Naive thymus-derived CD4-positive, alpha-beta T cell (primary cell): ENCODE measurements at regions not wholly inside any gene's neighbourhood (a gene's known extent, or its start where the extent isn't known, plus 50 kb on each side); places are given as distances from the start of the nearest gene placed in this dataset.
A peak's percentile ranks its signal among the peaks of the same experiment; 100 is the strongest.

ENCODE experiments used
- ATAC-seq: fragments of 150-1000 bp; cut with Tn5 transposase; 2 replicates; pipeline ENCODE4 v1.10.0; 2021; ENCODE audit warnings: mild to moderate bottlenecking, moderate library complexity
- CTCF ChIA-PET: fragments of 350-600 bp; sonication (Branson Sonifier 250); formaldehyde crosslinking; loops from one replicate; lab custom pipeline; 2021; ENCODE audit warnings: antibody characterized with exemption; lab: Charles Lee
- POLR2A ChIA-PET: fragments of 350-600 bp; sonication (Branson Sonifier 250); formaldehyde crosslinking; loops from one replicate; lab custom pipeline; 2021; ENCODE audit warnings: antibody characterized with exemption, inconsistent platforms; lab: Charles Lee
- DNase-seq, 9 donors: peaks; one replicate each; pipeline versions ENCODE4 v3.0.0 to v3.0.0-alpha.2; 2020 to 2022; ENCODE audit warnings: mixed read lengths in 1 of 9
- H3K27ac ChIP-seq: one replicate; pipeline ENCODE4 v1.7.0; 2013; ENCODE audit warnings: mild to moderate bottlenecking, low read depth, low read length, moderate library complexity
- H3K27me3 ChIP-seq, 2 donors: one replicate each; pipeline ENCODE4 v1.7.0; 2013; ENCODE audit warnings: low read length in 2 of 2, mild to moderate bottlenecking in 2 of 2, moderate library complexity in 2 of 2; ENCODE audit not compliant: control insufficient read depth in 2 of 2, insufficient read depth in 2 of 2
- H3K36me3 ChIP-seq, 3 experiments: 1 replicate in 2 of 3; 2 replicates in 1 of 3; pipeline ENCODE4 v1.7.0; 2013; ENCODE audit warnings: low read length in 3 of 3, mild to moderate bottlenecking in 3 of 3, moderate library complexity in 1 of 3; ENCODE audit not compliant: insufficient read depth in 3 of 3, control insufficient read depth in 2 of 3
- H3K4me1 ChIP-seq, 2 donors: one replicate each; pipeline ENCODE4 v1.7.0; 2013; ENCODE audit warnings: low read length in 2 of 2, mild to moderate bottlenecking in 2 of 2, moderate library complexity in 1 of 2; ENCODE audit not compliant: control insufficient read depth in 2 of 2, insufficient read depth in 2 of 2
- H3K4me3 ChIP-seq: 2 replicates; pipeline ENCODE4 v1.7.0; 2013; ENCODE audit warnings: mild to moderate bottlenecking, low read length
- H3K9me3 ChIP-seq, 3 experiments: 1 replicate in 2 of 3; 2 replicates in 1 of 3; pipeline ENCODE4 v1.7.0; 2013; ENCODE audit warnings: low read length in 3 of 3; ENCODE audit not compliant: control insufficient read depth in 2 of 3
- H3K27ac Mint-ChIP-seq, 9 donors: one replicate each; pipeline ENCODE4 v1.8.0; 2020 to 2022; ENCODE audit warnings: mixed read lengths in 9 of 9, mild to moderate bottlenecking in 8 of 9, moderate library complexity in 5 of 9, inconsistent platforms in 2 of 9
- H3K27me3 Mint-ChIP-seq, 5 donors: one replicate each; pipeline ENCODE4 v1.8.0; 2021 to 2022; ENCODE audit warnings: mixed read lengths in 5 of 5, mild to moderate bottlenecking in 1 of 5
- H3K36me3 Mint-ChIP-seq, 5 donors: one replicate each; pipeline ENCODE4 v1.8.0; 2020 to 2022; ENCODE audit warnings: mixed read lengths in 5 of 5, mild to moderate bottlenecking in 3 of 5, inconsistent platforms in 1 of 5
- H3K4me1 Mint-ChIP-seq, 7 donors: one replicate each; pipeline ENCODE4 v1.8.0; 2020 to 2022; ENCODE audit warnings: mixed read lengths in 7 of 7, mild to moderate bottlenecking in 3 of 7, inconsistent platforms in 1 of 7
- H3K4me3 Mint-ChIP-seq, 10 donors: one replicate each; pipeline ENCODE4 v1.8.0; 2020 to 2022; ENCODE audit warnings: mild to moderate bottlenecking in 10 of 10, mixed read lengths in 10 of 10, moderate library complexity in 6 of 10, inconsistent platforms in 2 of 10
- H3K9me3 Mint-ChIP-seq, 11 donors: one replicate each; pipeline ENCODE4 v1.8.0; 2020 to 2022; ENCODE audit warnings: mixed read lengths in 11 of 11, mild to moderate bottlenecking in 4 of 11, inconsistent platforms in 1 of 11, moderate library complexity in 1 of 11
- intact Hi-C, 2 donors: fragments of 100-400 bp; cut with micrococcal nuclease; formaldehyde crosslinking; loops; one replicate each; pipeline ENCODE4 v1.15.1; 2023

DNA sequence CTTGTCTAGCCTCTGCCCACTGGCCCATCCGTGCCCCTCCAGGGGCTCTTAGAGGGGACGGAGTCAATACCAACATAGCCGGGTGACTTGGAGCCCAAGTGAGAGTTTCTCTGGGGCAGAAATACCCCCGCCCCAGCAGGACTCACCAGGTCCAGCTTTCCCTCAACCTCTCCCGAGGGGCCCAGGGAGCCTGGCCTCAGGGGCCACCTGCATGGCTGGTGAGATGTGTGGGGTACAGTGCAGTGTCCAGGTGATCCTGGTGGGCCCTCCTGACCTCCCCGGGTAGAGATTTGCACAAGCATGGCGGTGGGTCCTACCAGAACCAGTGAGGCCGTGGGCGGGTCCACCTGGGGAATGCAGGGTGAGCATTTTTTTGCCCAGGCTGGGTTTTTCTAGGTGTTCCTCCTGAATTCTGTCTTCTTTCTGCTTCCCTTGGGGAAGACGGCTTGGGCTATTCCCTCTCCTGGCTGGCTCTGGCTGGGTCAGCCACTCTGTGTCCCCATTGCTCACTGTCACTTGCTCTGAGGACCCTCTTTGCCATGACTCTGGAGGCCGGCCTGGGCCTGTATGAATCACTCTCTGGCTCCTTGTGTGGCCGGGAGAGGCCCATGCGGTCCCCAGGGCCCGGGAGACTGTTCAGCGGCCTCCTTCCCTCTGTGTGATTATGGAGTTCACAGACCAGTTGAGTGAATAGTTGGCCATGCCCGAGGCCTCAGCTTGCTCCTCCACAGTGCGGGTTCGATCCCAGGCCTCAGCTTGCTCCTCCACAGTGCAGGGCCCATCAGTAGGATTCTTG, 71.0 kb upstream of the NKX1-1 start:
- ATAC-seq (no peak), DNase-seq (no peak)
- Histone ChIP-seq H3K4me3 (no peak overlapping the region), H3K9me3 (peaks cover 0 to 16% (median 0%) of the 10 kb centered on the region in 3 experiments), H3K36me3 (no peaks in the 10 kb centered on the region), H3K27ac (no peak overlapping the region), H3K4me1 (no peaks in the 10 kb centered on the region), H3K27me3 (no peaks in the 10 kb centered on the region)
- POLR2A ChIA-PET, result no interaction called here
- peaks cover 0 to 5% (median 0%) of the 10 kb centered on the region in 5 donors for H3K36me3 Mint-ChIP-seq
- H3K27me3 Mint-ChIP-seq, result peaks cover 4 to 23% (median 19%) of the 10 kb centered on the region in 5 donors
- no peaks in the 10 kb centered on the region for H3K4me1 Mint-ChIP-seq
- no peak overlapping the region for H3K4me3 Mint-ChIP-seq
- no peak overlapping the region for H3K27ac Mint-ChIP-seq
- CTCF ChIA-PET, result no interaction called here
- peaks cover 0 to 37% (median 17%) of the 10 kb centered on the region in 11 donors for H3K9me3 Mint-ChIP-seq
- intact Hi-C loops, result no loop called here

DNA sequence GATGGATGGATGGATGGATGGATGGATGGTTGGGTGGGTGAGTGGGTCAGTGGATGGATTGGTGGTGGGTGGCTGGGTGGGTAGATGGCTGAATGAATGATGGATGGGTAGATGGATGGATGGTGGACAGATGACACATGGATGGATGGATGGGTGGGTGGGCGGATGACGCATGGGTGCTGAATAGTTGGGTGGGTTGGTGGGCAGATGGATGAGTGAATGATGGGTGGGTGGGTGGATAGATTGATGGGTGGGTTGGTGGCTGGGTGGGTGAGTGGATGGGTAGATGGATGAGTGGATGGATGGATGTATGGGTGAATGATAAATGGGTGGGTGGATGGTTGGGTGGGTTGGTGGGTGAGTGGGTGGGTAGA, 69.9 kb upstream of the NKX1-1 start:
- H3K4me1 ChIP-seq, result no peaks in the 10 kb centered on the region
- POLR2A ChIA-PET, result no interaction called here
- no peak overlapping the region for H3K4me3 ChIP-seq
- no peak overlapping the region for H3K27ac ChIP-seq
- no peak for ATAC-seq
- H3K36me3 ChIP-seq, result no peaks in the 10 kb centered on the region
- Mint-ChIP-seq H3K36me3 (peaks cover 0 to 5% (median 0%) of the 10 kb centered on the region in 5 donors), H3K4me3 (no peak overlapping the region), H3K9me3 (peaks cover 0 to 25% (median 13%) of the 10 kb centered on the region in 11 donors), H3K27me3 (peaks cover 4 to 23% (median 19%) of the 10 kb centered on the region in 5 donors), H3K4me1 (no peaks in the 10 kb centered on the region), H3K27ac (no peak overlapping the region)
- intact Hi-C loops, result no loop called here
- no peak for DNase-seq
- H3K9me3 ChIP-seq, result peaks cover 0 to 16% (median 0%) of the 10 kb centered on the region in 3 experiments
- CTCF ChIA-PET, result no interaction called here
- no peaks in the 10 kb centered on the region for H3K27me3 ChIP-seq

DNA sequence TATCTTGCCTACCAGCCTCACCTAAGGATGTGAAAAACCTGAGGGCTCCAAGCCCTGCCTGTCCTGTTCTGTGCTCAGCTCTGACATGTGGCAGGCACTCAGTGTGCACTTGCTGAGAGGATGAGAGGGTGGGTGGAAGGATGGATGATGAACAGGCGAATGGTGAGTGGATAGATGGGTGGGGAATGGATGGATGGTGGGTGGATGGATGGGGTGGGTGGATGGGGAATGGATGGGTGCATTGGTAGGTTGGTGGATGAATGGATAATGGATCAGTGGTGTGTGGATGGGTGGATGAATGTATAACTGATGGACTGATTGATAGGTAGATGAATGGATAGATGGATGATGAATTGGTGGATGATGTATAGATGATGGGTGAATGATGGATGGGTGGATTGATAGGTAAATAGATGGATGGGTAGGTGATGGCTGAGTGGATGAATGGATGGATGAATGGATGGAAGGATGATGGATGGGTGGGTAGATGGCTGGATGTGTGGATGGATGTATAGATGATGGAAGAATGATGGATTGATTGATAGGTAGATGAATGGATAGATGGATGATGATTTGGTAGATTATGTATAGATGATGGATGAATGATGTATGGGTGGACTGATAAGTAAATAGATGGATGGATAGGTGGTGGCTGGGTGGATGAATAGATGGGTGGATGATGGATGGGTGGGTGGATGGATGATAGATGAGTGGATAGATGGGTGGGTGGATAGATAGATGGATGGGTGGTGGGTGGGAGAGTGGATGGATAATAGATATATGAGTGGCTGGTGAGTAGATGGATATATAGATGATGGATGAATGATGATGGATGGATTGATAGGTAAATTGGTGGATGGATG, 69.3 kb upstream of the NKX1-1 start:
- DNase-seq (no peak), ATAC-seq (no peak)
- Mint-ChIP-seq H3K4me3 (no peak overlapping the region), H3K9me3 (peaks cover 0 to 19% (median 9%) of the 10 kb centered on the region in 11 donors), H3K36me3 (peaks cover 0 to 5% (median 0%) of the 10 kb centered on the region in 5 donors), H3K4me1 (no peaks in the 10 kb centered on the region), H3K27ac (no peak overlapping the region), H3K27me3 (peaks cover 4 to 24% (median 18%) of the 10 kb centered on the region in 5 donors)
- Histone ChIP-seq H3K9me3 (peaks cover 0 to 10% (median 0%) of the 10 kb centered on the region in 3 experiments), H3K4me3 (no peak overlapping the region), H3K27me3 (no peaks in the 10 kb centered on the region), H3K4me1 (no peaks in the 10 kb centered on the region), H3K27ac (no peak overlapping the region), H3K36me3 (no peaks in the 10 kb centered on the region)
- ChIA-PET CTCF (no interaction called here), POLR2A (no interaction called here)
- intact Hi-C loops, result no loop called here

DNA sequence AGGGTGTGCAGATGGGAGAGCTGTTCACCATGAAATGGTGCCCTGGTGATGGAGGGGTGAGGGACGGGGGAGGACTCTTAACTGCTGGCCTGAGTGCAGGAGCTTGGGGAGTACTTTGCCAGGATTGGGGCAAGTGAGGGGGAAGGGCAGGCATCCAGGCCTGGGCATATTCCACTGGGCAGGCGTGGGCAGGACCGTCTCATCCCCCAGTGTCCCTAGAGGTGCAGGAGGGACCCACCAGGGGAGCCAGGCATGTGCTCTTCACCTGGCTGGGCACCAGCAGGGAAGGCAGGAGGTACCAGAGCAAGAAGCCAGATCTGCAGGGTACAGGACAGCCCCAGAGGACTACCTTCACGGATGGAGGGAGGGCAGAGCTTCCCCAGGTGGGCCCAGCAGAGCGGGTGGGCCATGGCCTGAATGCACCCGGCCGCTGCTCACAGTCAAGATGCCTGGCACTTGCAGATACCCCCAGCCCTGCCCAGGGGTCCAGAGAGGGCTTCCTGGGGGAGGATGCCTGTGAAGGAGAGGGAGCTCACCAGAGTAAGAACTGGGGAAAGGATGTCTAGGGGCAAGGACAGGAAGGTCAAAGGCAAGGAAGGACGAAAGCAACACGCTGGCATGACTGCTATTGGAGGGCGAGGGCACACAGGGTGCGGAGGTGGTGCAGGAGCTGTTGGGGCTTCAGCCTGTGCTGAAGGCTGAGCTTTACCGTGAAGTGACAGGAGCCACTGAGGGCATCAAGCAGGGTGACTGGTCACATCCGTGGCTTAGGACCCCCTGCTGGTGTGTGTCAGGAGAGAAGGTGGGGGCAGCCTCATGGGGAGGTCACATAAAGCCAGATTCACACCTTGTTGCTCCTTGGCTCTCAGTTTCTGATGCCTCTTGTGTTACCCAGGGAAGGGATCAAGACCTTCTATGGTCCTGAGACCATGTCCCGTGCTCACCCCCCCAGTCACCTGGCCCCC, 68.2 kb upstream of the NKX1-1 start:
- H3K36me3 Mint-ChIP-seq, result peaks cover 0 to 5% (median 0%) of the 10 kb centered on the region in 5 donors
- H3K9me3 Mint-ChIP-seq, result peaks cover 0 to 9% (median 4%) of the 10 kb centered on the region in 11 donors
- CTCF ChIA-PET, result no interaction called here
- no peaks in the 10 kb centered on the region for H3K9me3 ChIP-seq
- ATAC-seq, result no peak
- no peak overlapping the region for H3K4me3 ChIP-seq
- POLR2A ChIA-PET, result no interaction called here
- H3K36me3 ChIP-seq, result no peaks in the 10 kb centered on the region
- H3K27me3 ChIP-seq, result no peaks in the 10 kb centered on the region
- H3K27ac Mint-ChIP-seq, result no peak overlapping the region
- no peak overlapping the region for H3K27ac ChIP-seq
- H3K4me3 Mint-ChIP-seq, result no peak overlapping the region
- H3K4me1 ChIP-seq, result no peaks in the 10 kb centered on the region
- H3K27me3 Mint-ChIP-seq, result peaks cover 4 to 24% (median 12%) of the 10 kb centered on the region in 5 donors
- H3K4me1 Mint-ChIP-seq, result no peaks in the 10 kb centered on the region
- intact Hi-C loops, result no loop called here
- no peak for DNase-seq

DNA sequence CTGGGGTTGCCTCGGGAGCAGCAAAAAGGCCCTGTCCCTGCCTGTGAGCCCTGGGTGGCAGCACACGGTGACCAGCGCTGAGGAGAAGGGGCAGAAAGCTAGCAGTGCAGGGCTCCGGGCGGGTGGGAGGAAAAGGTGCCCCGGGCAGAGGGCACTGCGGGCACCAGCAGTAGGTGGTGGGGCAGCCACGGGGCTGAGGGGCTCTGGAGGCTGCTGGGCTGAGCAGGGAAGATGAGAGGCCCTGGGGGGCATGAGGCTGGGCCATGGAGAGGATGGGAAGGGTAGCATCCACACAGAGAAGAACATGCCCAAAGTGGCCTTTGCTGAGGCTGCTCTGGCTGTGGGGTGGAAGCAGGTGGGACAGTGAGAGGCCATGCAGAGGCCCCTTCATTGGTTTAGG, 67.5 kb upstream of the NKX1-1 start:
- DNase-seq (no peak), ATAC-seq (no peak)
- Mint-ChIP-seq H3K27me3 (peaks cover 4 to 24% (median 11%) of the 10 kb centered on the region in 5 donors), H3K36me3 (peaks cover 0 to 5% (median 0%) of the 10 kb centered on the region in 5 donors), H3K9me3 (peaks cover 0 to 9% (median 3%) of the 10 kb centered on the region in 11 donors), H3K4me3 (no peak overlapping the region), H3K27ac (no peak overlapping the region), H3K4me1 (no peaks in the 10 kb centered on the region)
- intact Hi-C loops, result no loop called here
- Histone ChIP-seq H3K4me1 (no peaks in the 10 kb centered on the region), H3K27me3 (no peaks in the 10 kb centered on the region), H3K36me3 (no peaks in the 10 kb centered on the region), H3K9me3 (no peaks in the 10 kb centered on the region), H3K4me3 (no peak overlapping the region), H3K27ac (no peak overlapping the region)
- POLR2A ChIA-PET, result no interaction called here
- CTCF ChIA-PET, result no interaction called here

DNA sequence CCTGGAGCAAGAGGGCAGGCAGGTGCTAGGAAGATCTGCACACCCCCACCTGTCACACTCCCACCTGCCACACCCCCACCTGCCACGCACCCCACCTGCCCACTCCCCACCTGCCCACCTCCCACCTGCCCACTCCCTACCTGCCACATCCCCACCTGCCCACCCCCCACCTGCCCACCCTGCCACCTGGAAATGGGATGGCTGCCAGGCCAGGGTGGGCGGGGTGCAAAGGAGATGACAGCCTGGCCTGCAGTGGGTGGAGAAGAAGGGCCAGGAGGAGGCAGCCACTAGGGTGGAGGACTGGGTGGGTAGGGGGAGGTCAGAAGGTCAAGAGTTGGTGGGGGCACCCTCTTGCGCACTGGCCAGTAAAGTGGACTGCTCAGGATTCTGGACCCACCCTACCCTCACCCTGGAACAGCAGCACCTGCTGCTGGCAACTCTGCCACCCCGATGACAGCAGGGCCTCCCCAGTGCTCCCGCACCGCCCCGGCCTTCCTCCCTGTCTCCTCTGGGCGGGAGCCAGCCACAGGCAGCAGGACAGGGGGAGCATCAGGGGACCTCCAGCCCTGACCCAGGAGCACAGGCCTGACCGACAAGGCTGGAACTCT, 66.8 kb upstream of the NKX1-1 start:
- no peak for DNase-seq
- POLR2A ChIA-PET, result no interaction called here
- intact Hi-C loops, result no loop called here

More for the DNA sequence above, 66.8 kb upstream of the NKX1-1 start:
- ATAC-seq, result no peak
- Histone ChIP-seq H3K36me3 (no peaks in the 10 kb centered on the region), H3K27me3 (no peaks in the 10 kb centered on the region), H3K4me3 (no peak overlapping the region), H3K9me3 (peaks cover 0 to 3% (median 0%) of the 10 kb centered on the region in 3 experiments), H3K4me1 (no peaks in the 10 kb centered on the region), H3K27ac (no peak overlapping the region)
- H3K36me3 Mint-ChIP-seq, result peaks cover 0 to 9% (median 0%) of the 10 kb centered on the region in 5 donors
- H3K27ac Mint-ChIP-seq, result no peak overlapping the region
- CTCF ChIA-PET, result no interaction called here
- no peaks in the 10 kb centered on the region for H3K4me1 Mint-ChIP-seq
- H3K27me3 Mint-ChIP-seq, result peaks cover 4 to 24% (median 14%) of the 10 kb centered on the region in 5 donors
- H3K9me3 Mint-ChIP-seq, result peaks cover 1 to 14% (median 5%) of the 10 kb centered on the region in 11 donors
- peak overlapping the region in 1 of 10 donors; percentile 25 for H3K4me3 Mint-ChIP-seq
